GM06990 (cell line): ENCODE measurements at regions not wholly inside any gene's neighbourhood (a gene's known extent, or its start where the extent isn't known, plus 50 kb on each side); places are given as distances from the start of the nearest gene placed in this dataset.

Experiments
- DNase-seq: peaks from one replicate; pipeline ENCODE4 v3.0.0-alpha.2; 2011; ENCODE audit not compliant: insufficient read length; ENCODE audit errors: extremely low read depth
- H3K27me3 ChIP-seq: replicated peaks from 2 replicates; pipeline ENCODE4 v1.6.0; 2011; ENCODE audit warnings: low read length; ENCODE audit not compliant: control insufficient read depth, insufficient read depth
- H3K36me3 ChIP-seq: 2 replicates; pipeline ENCODE4 v1.5.1; 2011; ENCODE audit warnings: low read length; ENCODE audit not compliant: control insufficient read depth, insufficient read depth
- H3K4me3 ChIP-seq: replicated peaks from 2 replicates; pipeline ENCODE4 v1.5.1; 2011; ENCODE audit warnings: low read depth, mild to moderate bottlenecking, control low read depth, low read length
- TF ChIP-seq, protein P1 (sequence below): IDR thresholded peaks from 2 replicates; pipeline ENCODE4 v1.5.1; 2011; ENCODE audit warnings: low read length, control low read depth, mild to moderate bottlenecking, inconsistent platforms; ENCODE audit not compliant: insufficient read depth, poor library complexity, severe bottlenecking

DNA sequence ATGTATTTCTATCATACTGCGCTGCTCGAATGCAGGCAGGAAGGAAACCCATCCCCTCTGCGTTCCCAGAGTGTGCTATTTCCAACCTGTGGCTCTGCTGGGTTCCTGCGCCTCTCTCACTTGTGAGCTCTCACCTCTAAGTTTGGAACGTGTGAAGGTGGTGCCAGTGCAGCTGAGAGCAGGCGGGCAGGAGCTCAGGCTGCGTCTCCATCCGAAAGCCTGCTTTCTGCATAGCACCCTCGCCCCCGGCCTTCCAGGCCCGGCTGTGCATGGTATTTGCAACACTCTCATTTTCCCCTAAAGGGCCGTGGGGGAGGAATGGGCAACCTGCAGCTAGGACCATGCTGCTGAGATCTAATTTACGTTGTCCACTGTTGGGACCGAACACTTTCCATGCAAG, 288.0 kb upstream of the TSHZ2 start:
- no peaks in the 10 kb centered on the region for H3K36me3 ChIP-seq
- DNase-seq: no peak
- H3K4me3 ChIP-seq: no peak overlapping the region
- TF ChIP-seq, protein P1, sequence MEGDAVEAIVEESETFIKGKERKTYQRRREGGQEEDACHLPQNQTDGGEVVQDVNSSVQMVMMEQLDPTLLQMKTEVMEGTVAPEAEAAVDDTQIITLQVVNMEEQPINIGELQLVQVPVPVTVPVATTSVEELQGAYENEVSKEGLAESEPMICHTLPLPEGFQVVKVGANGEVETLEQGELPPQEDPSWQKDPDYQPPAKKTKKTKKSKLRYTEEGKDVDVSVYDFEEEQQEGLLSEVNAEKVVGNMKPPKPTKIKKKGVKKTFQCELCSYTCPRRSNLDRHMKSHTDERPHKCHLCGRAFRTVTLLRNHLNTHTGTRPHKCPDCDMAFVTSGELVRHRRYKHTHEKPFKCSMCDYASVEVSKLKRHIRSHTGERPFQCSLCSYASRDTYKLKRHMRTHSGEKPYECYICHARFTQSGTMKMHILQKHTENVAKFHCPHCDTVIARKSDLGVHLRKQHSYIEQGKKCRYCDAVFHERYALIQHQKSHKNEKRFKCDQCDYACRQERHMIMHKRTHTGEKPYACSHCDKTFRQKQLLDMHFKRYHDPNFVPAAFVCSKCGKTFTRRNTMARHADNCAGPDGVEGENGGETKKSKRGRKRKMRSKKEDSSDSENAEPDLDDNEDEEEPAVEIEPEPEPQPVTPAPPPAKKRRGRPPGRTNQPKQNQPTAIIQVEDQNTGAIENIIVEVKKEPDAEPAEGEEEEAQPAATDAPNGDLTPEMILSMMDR: no peak
- no peaks in the 10 kb centered on the region for H3K27me3 ChIP-seq

DNA sequence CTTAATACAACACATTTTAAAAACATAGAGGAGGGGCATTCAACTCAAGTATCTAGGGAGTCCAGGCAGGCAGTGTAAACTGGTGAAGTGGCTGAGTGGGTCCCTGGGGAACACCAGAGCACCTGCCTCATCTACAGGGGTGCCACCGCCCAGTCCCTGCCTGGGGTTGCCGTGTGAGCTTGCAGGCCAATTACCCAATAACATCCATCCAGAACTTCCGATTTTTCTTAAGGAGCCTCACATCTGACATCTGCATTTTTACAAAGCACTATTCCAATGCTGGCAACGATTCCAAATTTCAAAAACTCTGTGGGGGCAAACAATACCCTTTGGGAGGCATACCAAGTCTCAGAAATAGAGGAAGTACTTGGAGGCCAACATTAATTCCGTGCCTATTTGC, 288.4 kb upstream of the TSHZ2 start:
- H3K27me3 ChIP-seq: no peaks in the 10 kb centered on the region
- no peak for DNase-seq
- TF ChIP-seq, protein P1: no peak
- H3K36me3 ChIP-seq: no peaks in the 10 kb centered on the region
- no peak overlapping the region for H3K4me3 ChIP-seq

DNA sequence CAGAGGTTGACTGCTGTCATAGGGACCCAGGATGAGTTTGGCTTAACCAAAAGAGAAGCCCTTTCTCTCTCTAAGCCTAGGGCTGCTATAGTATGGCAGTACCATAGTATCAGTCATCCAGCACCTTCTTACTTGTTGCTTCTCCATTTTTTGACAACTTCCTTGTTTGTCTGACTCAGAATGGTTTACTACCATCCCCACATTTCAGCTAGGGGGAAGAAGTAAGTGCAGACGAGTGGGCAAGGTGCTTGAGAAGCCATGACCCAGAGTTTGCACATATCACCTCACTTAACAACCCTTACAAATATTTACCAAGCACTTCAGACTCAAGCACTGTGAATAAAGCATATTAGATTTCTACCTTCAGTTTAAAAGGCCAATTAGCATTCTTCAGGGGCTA, 289.9 kb upstream of the TSHZ2 start:
- TF ChIP-seq, protein P1: no peak
- Histone ChIP-seq H3K4me3 (no peak overlapping the region), H3K36me3 (no peaks in the 10 kb centered on the region), H3K27me3 (no peaks in the 10 kb centered on the region)
- no peak for DNase-seq

DNA sequence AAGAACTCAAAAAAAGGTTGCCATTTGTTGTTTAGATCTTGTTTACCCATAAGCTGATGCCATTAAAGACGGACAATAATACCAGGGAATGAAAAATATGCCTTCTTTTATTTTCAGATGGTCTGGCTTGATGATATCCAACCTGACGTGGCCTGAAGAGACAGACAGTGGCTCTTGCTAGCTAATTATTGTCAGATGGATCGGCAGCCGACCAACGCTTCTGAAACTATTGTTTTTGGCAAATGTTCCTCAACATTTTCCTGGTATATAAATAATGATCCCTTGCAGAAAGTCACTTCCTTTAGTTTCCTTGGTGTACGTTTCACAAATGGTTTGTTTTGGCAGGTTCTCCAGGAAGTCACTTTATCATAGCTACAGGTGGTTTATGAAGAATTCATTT, 290.9 kb upstream of the TSHZ2 start:
- H3K36me3 ChIP-seq: no peaks in the 10 kb centered on the region
- DNase-seq: no peak
- H3K27me3 ChIP-seq: no peaks in the 10 kb centered on the region
- no peak overlapping the region for H3K4me3 ChIP-seq
- TF ChIP-seq, protein P1: no peak

DNA sequence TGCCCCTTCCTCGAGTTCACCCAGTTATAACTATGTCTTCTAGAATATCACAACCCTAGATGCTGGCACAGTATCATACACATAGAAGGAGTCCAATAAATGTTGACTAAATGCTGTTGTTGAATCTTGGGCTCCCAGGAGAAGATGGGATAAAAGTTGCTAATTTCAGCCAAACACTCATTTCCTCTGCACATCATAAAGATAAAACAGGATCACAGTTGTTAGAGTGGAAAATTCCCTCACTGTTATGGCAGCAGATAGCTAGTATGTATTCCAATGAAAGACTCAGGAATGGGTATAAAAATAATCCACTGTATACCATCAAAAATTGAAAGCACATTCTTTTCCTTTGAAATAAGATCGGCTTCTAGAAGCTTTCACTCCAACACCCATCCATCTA, 294.9 kb upstream of the TSHZ2 start:
- Histone ChIP-seq H3K4me3 (no peak overlapping the region), H3K36me3 (no peaks in the 10 kb centered on the region), H3K27me3 (no peaks in the 10 kb centered on the region)
- no peak for DNase-seq
- TF ChIP-seq, protein P1: no peak

DNA sequence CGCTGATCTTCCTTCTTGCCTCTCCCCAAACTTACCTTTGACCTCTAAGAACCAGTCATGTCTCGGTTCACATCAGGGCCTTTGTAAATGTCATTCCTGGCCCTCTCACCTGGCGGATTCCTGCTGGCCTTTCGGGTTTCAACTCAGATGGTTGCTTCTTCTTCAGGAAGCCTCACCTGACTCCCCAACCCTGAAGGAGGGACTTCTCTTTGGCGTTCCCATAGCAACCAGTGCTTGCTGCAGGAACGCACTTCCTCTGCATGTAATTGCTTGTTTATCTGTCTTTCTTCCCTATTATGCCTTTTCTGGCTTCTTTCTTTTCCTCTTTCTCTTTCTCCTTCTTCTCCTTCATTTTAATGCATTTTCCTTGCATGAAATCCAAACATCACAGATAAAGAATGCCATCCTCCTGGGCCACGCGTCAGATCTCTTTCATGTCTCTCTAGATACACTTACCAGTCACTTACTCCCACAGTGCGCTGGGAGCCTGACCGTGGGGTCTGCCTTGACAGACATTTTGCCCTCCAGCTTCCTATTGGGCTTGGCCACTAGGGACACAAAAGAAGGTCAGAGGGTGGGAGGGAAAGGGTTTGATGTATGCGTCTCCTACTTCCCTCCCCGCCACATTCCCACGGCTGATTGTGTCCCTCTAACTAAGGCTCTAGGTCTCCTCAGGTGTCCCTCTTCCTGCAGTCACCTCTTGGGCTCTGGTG, 295.7 kb upstream of the TSHZ2 start:
- no peak for DNase-seq
- TF ChIP-seq, protein P1: no peak
- H3K4me3 ChIP-seq: no peak overlapping the region
- H3K27me3 ChIP-seq: no peaks in the 10 kb centered on the region
- H3K36me3 ChIP-seq: no peaks in the 10 kb centered on the region
